IMR-90 (cell line): ENCODE measurements at regions not wholly inside any gene's neighbourhood (a gene's known extent, or its start where the extent isn't known, plus 50 kb on each side); places are given as distances from the start of the nearest gene placed in this dataset.

Experiments used
- ATAC-seq: fragments of 200-7000 bp; cut with Tn5 transposase; 2 replicates; pipeline ENCODE4 v1.9.1; 2020; ENCODE audit warnings: low read depth, mild to moderate bottlenecking, moderate library complexity
- BruUV-seq: library from RNA; stranded (reverse); fragments of 400-500 nt; replicated peaks from 2 replicates; lab custom pipeline; 2021; lab: Mats Ljungman, UMichigan
- CTCF ChIA-PET: fragments of 300-600 bp; formaldehyde crosslinking; extraction: SDS; loops from one replicate; lab custom pipeline; 2021; ENCODE audit warnings: antibody characterized with exemption; lab: Yijun Ruan, JAX
- POLR2A ChIA-PET: fragments of 300-600 bp; sonication (Branson Sonifier 250); formaldehyde crosslinking; loops from one replicate; lab custom pipeline; 2022; ENCODE audit warnings: antibody characterized with exemption; ENCODE audit not compliant: unreplicated experiment; lab: Charles Lee
- DNase-seq: peaks from one replicate; pipeline ENCODE4 v3.0.0; 2013
- H2AFZ ChIP-seq: replicated peaks from 2 replicates; pipeline ENCODE3; 2013; ENCODE audit warnings: low read length, mild to moderate bottlenecking; ENCODE audit not compliant: poor library complexity
- H2AK5ac ChIP-seq: 2 replicates; pipeline ENCODE4 v1.6.1; 2013; ENCODE audit warnings: low read depth, low read length, inconsistent platforms
- H2AK9ac ChIP-seq: replicated peaks from 2 replicates; pipeline ENCODE3; 2013; ENCODE audit warnings: mild to moderate bottlenecking, low read depth, low read length, moderate library complexity; ENCODE audit not compliant: poor library complexity
- H2BK120ac ChIP-seq: 2 replicates; pipeline ENCODE4 v1.6.1; 2013; ENCODE audit warnings: low read depth, low read length, inconsistent platforms
- H2BK15ac ChIP-seq: 3 replicates; pipeline ENCODE4 v1.6.1; 2013; ENCODE audit warnings: low read depth, low read length, inconsistent platforms
- H2BK20ac ChIP-seq: 2 replicates; pipeline ENCODE4 v1.6.1; 2013; ENCODE audit warnings: low read depth, mild to moderate bottlenecking, inconsistent platforms, low read length, moderate library complexity
- H2BK5ac ChIP-seq: 2 replicates; pipeline ENCODE4 v1.6.1; 2013; ENCODE audit warnings: mild to moderate bottlenecking, low read depth, low read length, inconsistent platforms; ENCODE audit not compliant: poor library complexity, severe bottlenecking
- H3K14ac ChIP-seq: replicated peaks from 2 replicates; pipeline ENCODE4 v1.6.1; 2013; ENCODE audit warnings: low read depth, low read length, inconsistent platforms
- H3K18ac ChIP-seq: 2 replicates; pipeline ENCODE4 v1.6.1; 2013; ENCODE audit warnings: low read depth, low read length, control low read depth
- H3K23ac ChIP-seq: 2 replicates; pipeline ENCODE4 v1.6.1; 2013; ENCODE audit warnings: low read depth, low read length, inconsistent platforms
- H3K27ac ChIP-seq: 2 replicates; pipeline ENCODE4 v1.5.1; 2013; ENCODE audit warnings: mild to moderate bottlenecking, control low read depth, low read length; ENCODE audit not compliant: insufficient read depth
- H3K27me3 ChIP-seq: 2 replicates; pipeline ENCODE4 v1.6.1; 2013; ENCODE audit warnings: low read length; ENCODE audit not compliant: control insufficient read depth, insufficient read depth
- H3K36me3 ChIP-seq: 2 replicates; pipeline ENCODE4 v1.6.1; 2013; ENCODE audit warnings: low read length, mixed read lengths; ENCODE audit not compliant: control insufficient read depth, insufficient read depth
- H3K4ac ChIP-seq: 2 replicates; pipeline ENCODE4 v1.6.1; 2013; ENCODE audit warnings: low read depth, low read length, inconsistent platforms
- H3K4me1 ChIP-seq: 2 replicates; pipeline ENCODE4 v1.6.1; 2013; ENCODE audit warnings: low read length, mixed read lengths; ENCODE audit not compliant: control insufficient read depth, insufficient read depth
- H3K4me2 ChIP-seq: 2 replicates; pipeline ENCODE4 v1.6.1; 2013; ENCODE audit warnings: low read depth, mild to moderate bottlenecking, control low read depth, low read length, moderate library complexity
- H3K4me3 ChIP-seq: 2 replicates; pipeline ENCODE4 v1.5.1; 2013; ENCODE audit warnings: low read depth, mild to moderate bottlenecking, control low read depth, low read length, moderate library complexity; ENCODE audit not compliant: insufficient read depth
- H3K56ac ChIP-seq: 2 replicates; pipeline ENCODE4 v1.6.1; 2013; ENCODE audit warnings: low read length, inconsistent platforms; ENCODE audit not compliant: insufficient read depth; ENCODE audit errors: extremely low read depth
- H3K79me1 ChIP-seq, 2 experiments: 2 replicates each; pipeline ENCODE4 v1.6.1; 2013; ENCODE audit warnings: low read length in 2 of 2, inconsistent platforms in 1 of 2, low read depth in 1 of 2
- H3K9ac ChIP-seq: 2 replicates; pipeline ENCODE4 v1.6.1; 2013; ENCODE audit warnings: low read depth, low read length, control low read depth
- H3K9me1 ChIP-seq: 2 replicates; pipeline ENCODE4 v1.6.1; 2013; ENCODE audit warnings: low read length, inconsistent platforms; ENCODE audit not compliant: insufficient read depth
- H3K9me3 ChIP-seq: 2 replicates; pipeline ENCODE4 v1.6.1; 2013; ENCODE audit warnings: low read length; ENCODE audit not compliant: control insufficient read depth, insufficient read depth
- H4K20me1 ChIP-seq: 2 replicates; pipeline ENCODE4 v1.6.1; 2013; ENCODE audit warnings: low read length, inconsistent platforms; ENCODE audit not compliant: insufficient read depth
- H4K5ac ChIP-seq: 2 replicates; pipeline ENCODE4 v1.6.1; 2013; ENCODE audit warnings: mild to moderate bottlenecking, low read depth, low read length, control low read depth
- H4K8ac ChIP-seq, 2 experiments: 2 replicates each; pipeline ENCODE4 v1.6.1; 2013; ENCODE audit warnings: low read depth in 2 of 2, low read length in 2 of 2, control low read depth in 1 of 2, inconsistent platforms in 1 of 2
- H4K91ac ChIP-seq: 2 replicates; pipeline ENCODE4 v1.6.1; 2013; ENCODE audit warnings: low read depth, low read length, inconsistent platforms; ENCODE audit not compliant: insufficient read depth
- CHD1 ChIP-seq: IDR thresholded peaks from 2 replicates; pipeline ENCODE4 v1.6.1; 2012; ENCODE audit warnings: low read depth, low read length, improper control_type of control experiment
- FOS ChIP-seq: fragments of 150-350 bp; IDR thresholded peaks from 2 replicates; pipeline ENCODE4 v1.6.1; 2016; ENCODE audit warnings: low read depth, low read length
- MAFK ChIP-seq: IDR thresholded peaks from 2 replicates; pipeline ENCODE4 v1.6.1; 2012; ENCODE audit warnings: low read depth, low read length, improper control_type of control experiment
- MAZ ChIP-seq: IDR thresholded peaks from 2 replicates; pipeline ENCODE4 v1.6.1; 2012; ENCODE audit warnings: low read depth, mild to moderate bottlenecking, low read length, improper control_type of control experiment, moderate library complexity, borderline replicate concordance
- MXI1 ChIP-seq: IDR thresholded peaks from 2 replicates; pipeline ENCODE4 v1.6.1; 2012; ENCODE audit warnings: low read depth, mild to moderate bottlenecking, low read length, moderate library complexity, borderline replicate concordance
- NFE2L2 ChIP-seq: fragments of 150-350 bp; IDR thresholded peaks from 2 replicates; pipeline ENCODE4 v1.6.1; 2016; ENCODE audit warnings: low read depth, mild to moderate bottlenecking, low read length
- POLR2A ChIP-seq: IDR thresholded peaks from 2 replicates; pipeline ENCODE4 v1.6.1; 2012; ENCODE audit warnings: mild to moderate bottlenecking, low read depth, low read length
- RCOR1 ChIP-seq: IDR thresholded peaks from 2 replicates; pipeline ENCODE4 v1.6.1; 2012; ENCODE audit warnings: mild to moderate bottlenecking, low read length, improper control_type of control experiment; ENCODE audit not compliant: insufficient replicate concordance
- RFX5 ChIP-seq: IDR thresholded peaks from 2 replicates; pipeline ENCODE4 v1.8.0; 2012; ENCODE audit warnings: low read depth, mild to moderate bottlenecking, low read length, moderate library complexity
- WGBS, 2 experiments: methylation state at CpG; one replicate each; pipeline versions ENCODE4 v1.1.5 to v1.1.7; 2013; ENCODE audit warnings: missing lambda C conversion rate in 2 of 2; ENCODE audit not compliant: insufficient read length in 1 of 2; ENCODE audit errors: extremely low coverage in 2 of 2; 5-methylcytosine and 5-hydroxymethylcytosine counted together
- dilution Hi-C: fragments of 300-500 bp; cut with HindIII; formaldehyde crosslinking; loops from one replicate; pipeline ENCODE4 v1.14.3; 2018; ENCODE audit warnings: low sequenced_read_pairs; ENCODE audit not compliant: unreplicated experiment
- in situ Hi-C: fragments of 300-500 bp; cut with MboI; formaldehyde crosslinking; loops from 3 replicates; pipeline ENCODE4 v1.14.3; 2019; ENCODE audit warnings: low sequenced_read_pairs, inconsistent platforms, mixed read lengths
- intact Hi-C: fragments of 100-400 bp; cut with micrococcal nuclease; formaldehyde crosslinking; loops from 2 replicates; pipeline ENCODE4 v1.10.0; 2022
- TF ChIP-seq, protein P1 (sequence below): fragments of 150-350 bp; IDR thresholded peaks from 2 replicates; pipeline ENCODE4 v1.6.1; 2016; ENCODE audit warnings: low read depth, mild to moderate bottlenecking, low read length, moderate library complexity, borderline replicate concordance
- TF ChIP-seq, protein P2 (sequence below): conservative IDR thresholded peaks from 2 replicates; pipeline ENCODE4 v1.5.1; 2012; ENCODE audit warnings: mild to moderate bottlenecking, low read depth, low read length, improper control_type of control experiment
- TF ChIP-seq, protein P3 (sequence below): fragments of 150-350 bp; IDR thresholded peaks from 2 replicates; pipeline ENCODE4 v1.6.1; 2017; ENCODE audit warnings: mild to moderate bottlenecking, antibody characterized with exemption, low read length, low read depth

DNA sequence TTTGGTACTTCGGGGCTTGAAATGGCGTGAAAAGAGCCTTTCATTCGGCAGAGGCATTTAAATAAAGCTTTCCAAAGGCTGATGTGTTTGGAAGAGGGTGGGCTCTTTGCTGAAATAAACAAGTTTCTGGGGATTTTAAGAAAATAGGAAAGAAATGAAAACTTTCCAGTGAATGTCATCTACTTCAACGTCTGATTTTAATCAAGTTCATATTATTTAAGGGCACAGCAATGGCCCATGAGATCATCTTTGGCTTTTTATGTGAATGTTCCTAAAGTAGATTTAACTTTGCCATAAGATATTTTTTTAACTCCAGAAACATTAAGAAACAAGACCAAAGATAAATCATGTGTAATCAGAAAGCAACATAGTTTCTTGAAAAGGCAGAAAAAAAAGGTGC lies 69.8 kb upstream of the TTC29 start:
- no peak overlapping the region for H3K56ac ChIP-seq
- H3K9ac ChIP-seq = no peak overlapping the region
- H4K8ac ChIP-seq = no peak overlapping the region
- H3K18ac ChIP-seq = no peak overlapping the region
- no peak overlapping the region for H3K4me3 ChIP-seq
- TF ChIP-seq FOS = no peak
- TF ChIP-seq NFE2L2 = no peak
- TF ChIP-seq, protein P1, sequence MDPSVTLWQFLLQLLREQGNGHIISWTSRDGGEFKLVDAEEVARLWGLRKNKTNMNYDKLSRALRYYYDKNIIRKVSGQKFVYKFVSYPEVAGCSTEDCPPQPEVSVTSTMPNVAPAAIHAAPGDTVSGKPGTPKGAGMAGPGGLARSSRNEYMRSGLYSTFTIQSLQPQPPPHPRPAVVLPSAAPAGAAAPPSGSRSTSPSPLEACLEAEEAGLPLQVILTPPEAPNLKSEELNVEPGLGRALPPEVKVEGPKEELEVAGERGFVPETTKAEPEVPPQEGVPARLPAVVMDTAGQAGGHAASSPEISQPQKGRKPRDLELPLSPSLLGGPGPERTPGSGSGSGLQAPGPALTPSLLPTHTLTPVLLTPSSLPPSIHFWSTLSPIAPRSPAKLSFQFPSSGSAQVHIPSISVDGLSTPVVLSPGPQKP = no peak
- TF ChIP-seq CHD1 = no peak
- TF ChIP-seq RCOR1 = no peak
- TF ChIP-seq, protein P2, sequence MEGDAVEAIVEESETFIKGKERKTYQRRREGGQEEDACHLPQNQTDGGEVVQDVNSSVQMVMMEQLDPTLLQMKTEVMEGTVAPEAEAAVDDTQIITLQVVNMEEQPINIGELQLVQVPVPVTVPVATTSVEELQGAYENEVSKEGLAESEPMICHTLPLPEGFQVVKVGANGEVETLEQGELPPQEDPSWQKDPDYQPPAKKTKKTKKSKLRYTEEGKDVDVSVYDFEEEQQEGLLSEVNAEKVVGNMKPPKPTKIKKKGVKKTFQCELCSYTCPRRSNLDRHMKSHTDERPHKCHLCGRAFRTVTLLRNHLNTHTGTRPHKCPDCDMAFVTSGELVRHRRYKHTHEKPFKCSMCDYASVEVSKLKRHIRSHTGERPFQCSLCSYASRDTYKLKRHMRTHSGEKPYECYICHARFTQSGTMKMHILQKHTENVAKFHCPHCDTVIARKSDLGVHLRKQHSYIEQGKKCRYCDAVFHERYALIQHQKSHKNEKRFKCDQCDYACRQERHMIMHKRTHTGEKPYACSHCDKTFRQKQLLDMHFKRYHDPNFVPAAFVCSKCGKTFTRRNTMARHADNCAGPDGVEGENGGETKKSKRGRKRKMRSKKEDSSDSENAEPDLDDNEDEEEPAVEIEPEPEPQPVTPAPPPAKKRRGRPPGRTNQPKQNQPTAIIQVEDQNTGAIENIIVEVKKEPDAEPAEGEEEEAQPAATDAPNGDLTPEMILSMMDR = no peak
- no peak for TF ChIP-seq MAZ
- TF ChIP-seq, protein P3, sequence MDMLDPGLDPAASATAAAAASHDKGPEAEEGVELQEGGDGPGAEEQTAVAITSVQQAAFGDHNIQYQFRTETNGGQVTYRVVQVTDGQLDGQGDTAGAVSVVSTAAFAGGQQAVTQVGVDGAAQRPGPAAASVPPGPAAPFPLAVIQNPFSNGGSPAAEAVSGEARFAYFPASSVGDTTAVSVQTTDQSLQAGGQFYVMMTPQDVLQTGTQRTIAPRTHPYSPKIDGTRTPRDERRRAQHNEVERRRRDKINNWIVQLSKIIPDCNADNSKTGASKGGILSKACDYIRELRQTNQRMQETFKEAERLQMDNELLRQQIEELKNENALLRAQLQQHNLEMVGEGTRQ = no peak
- TF ChIP-seq RFX5 = no peak
- no peak for TF ChIP-seq MXI1
- TF ChIP-seq POLR2A = no peak
- no peak for TF ChIP-seq MAFK
- no peak overlapping the region for H2AFZ ChIP-seq
- no peaks in the 10 kb centered on the region for H3K9me1 ChIP-seq
- ATAC-seq = no peak
- POLR2A ChIA-PET = no interaction called here
- no peaks in the 10 kb centered on the region for H3K9me3 ChIP-seq
- no peak overlapping the region for H3K27ac ChIP-seq
- no peak overlapping the region for H3K4ac ChIP-seq
- H2BK20ac ChIP-seq = no peak overlapping the region
- no peaks in the 10 kb centered on the region for H3K4me1 ChIP-seq
- WGBS, 2 experiments = no CpG with 5 or more reads among the region's 4 CpGs
- H4K5ac ChIP-seq = no peak overlapping the region
- no peak overlapping the region for H2BK5ac ChIP-seq
- H2BK120ac ChIP-seq = no peak overlapping the region
- DNase-seq = no peak
- H3K27me3 ChIP-seq = peaks cover 15% of the 10 kb centered on the region
- no peaks in the 10 kb centered on the region for H3K36me3 ChIP-seq
- CTCF ChIA-PET = interaction anchor here (1.0 kb wide), 1 partner anchor 82 kb away, joined by 3 read pairs; no protein-coding TSS in a partner anchor
- in situ Hi-C loops = loop anchor here (5.0 kb wide), 1 partner anchor 82 kb away; no protein-coding TSS in a partner anchor
- BruUV-seq = no TSS peak
- no peak overlapping the region for H2BK15ac ChIP-seq
- intact Hi-C loops = loop anchor here (10.0 kb wide), 1 partner anchor 849 kb away; no protein-coding TSS in a partner anchor
- no peak overlapping the region for H3K14ac ChIP-seq
- no peaks in the 10 kb centered on the region for H3K79me1 ChIP-seq
- H2AK9ac ChIP-seq = no peak overlapping the region
- H4K91ac ChIP-seq = no peak overlapping the region
- H3K4me2 ChIP-seq = no peak overlapping the region
- H4K20me1 ChIP-seq = no peaks in the 10 kb centered on the region
- H3K23ac ChIP-seq = no peak overlapping the region
- no peak overlapping the region for H2AK5ac ChIP-seq
- dilution Hi-C loops = no loop called here
